ENCODE measurements at regions not wholly inside any gene's neighbourhood (a gene's known extent, or its start where the extent isn't known, plus 50 kb on each side); places are given as distances from the start of the nearest gene placed in this dataset.

- no peak for DNase-seq (ENCODE audit: low read depth, low spot score)
- H3K27ac ChIP-seq, result no peak overlapping the region
Measured at GRCh38 chr5:169458221-169458620, 125.4 kb upstream of the SPDL1 start.

GRCh38 chr5:169450464-169450863 is 133.1 kb upstream of the SPDL1 start:
- no peak for DNase-seq (ENCODE audit: low read depth, low spot score)
- no peak overlapping the region for H3K27ac ChIP-seq

- no peak overlapping the region for H3K27ac ChIP-seq
- no peak for DNase-seq (ENCODE audit: low read depth, low spot score)
Measured at GRCh38 chr5:169448826-169449225, 134.7 kb upstream of the SPDL1 start.

- no peak for DNase-seq (ENCODE audit: low read depth, low spot score)
- no peak overlapping the region for H3K27ac ChIP-seq
Measured at GRCh38 chr5:169445191-169445590, 138.4 kb upstream of the SPDL1 start.

GRCh38 chr5:169442913-169443784 is 140.4 kb upstream of the SPDL1 start:
- no peak for DNase-seq (ENCODE audit: low read depth, low spot score)
- H3K27ac ChIP-seq, result no peak overlapping the region

- H3K27ac ChIP-seq, result no peak overlapping the region
- DNase-seq (ENCODE audit: low read depth, low spot score), result no peak
Measured at GRCh38 chr5:169442403-169442874, 141.1 kb upstream of the SPDL1 start.

GRCh38 chr5:169440107-169440705 is 139.3 kb upstream of the SLIT3 start:
- H3K27ac ChIP-seq, result no peak overlapping the region
- DNase-seq (ENCODE audit: low read depth, low spot score), result no peak

GRCh38 chr5:169439362-169439761 is 138.4 kb upstream of the SLIT3 start:
- no peak for DNase-seq (ENCODE audit: low read depth, low spot score)
- no peak overlapping the region for H3K27ac ChIP-seq

- no peak for DNase-seq (ENCODE audit: low read depth, low spot score)
- no peak overlapping the region for H3K27ac ChIP-seq
Measured at GRCh38 chr5:169435506-169436229, 134.7 kb upstream of the SLIT3 start.

- no peak for DNase-seq (ENCODE audit: low read depth, low spot score)
- no peak overlapping the region for H3K27ac ChIP-seq
Measured at GRCh38 chr5:169433221-169433651, 132.3 kb upstream of the SLIT3 start.

GRCh38 chr5:169431386-169431785 is 130.4 kb upstream of the SLIT3 start:
- no peak overlapping the region for H3K27ac ChIP-seq
- DNase-seq (ENCODE audit: low read depth, low spot score), result no peak

GRCh38 chr5:169430671-169431070 is 129.7 kb upstream of the SLIT3 start:
- no peak overlapping the region for H3K27ac ChIP-seq
- no peak for DNase-seq (ENCODE audit: low read depth, low spot score)

- H3K27ac ChIP-seq, result no peak overlapping the region
- DNase-seq (ENCODE audit: low read depth, low spot score), result no peak
Measured at GRCh38 chr5:169429044-169429443, 128.1 kb upstream of the SLIT3 start.

- no peak for DNase-seq (ENCODE audit: low read depth, low spot score)
- no peak overlapping the region for H3K27ac ChIP-seq
Measured at GRCh38 chr5:169426784-169427183, 125.8 kb upstream of the SLIT3 start.

GRCh38 chr5:169424670-169425378 is 123.9 kb upstream of the SLIT3 start:
- no peak for DNase-seq (ENCODE audit: low read depth, low spot score)
- H3K27ac ChIP-seq, result no peak overlapping the region

- peak overlapping the region; percentile 21 for H3K27ac ChIP-seq
- no peak for DNase-seq (ENCODE audit: low read depth, low spot score)
Measured at GRCh38 chr5:169424279-169424655, 123.3 kb upstream of the SLIT3 start.

GRCh38 chr5:169423580-169424278 is 122.8 kb upstream of the SLIT3 start:
- DNase-seq (ENCODE audit: low read depth, low spot score), result peak; percentile 72
- peak overlapping the region; percentile 21 for H3K27ac ChIP-seq

GRCh38 chr5:169422087-169422486 is 121.1 kb upstream of the SLIT3 start:
- no peak for DNase-seq (ENCODE audit: low read depth, low spot score)
- no peak overlapping the region for H3K27ac ChIP-seq

- DNase-seq (ENCODE audit: low read depth, low spot score), result no peak
- H3K27ac ChIP-seq, result no peak overlapping the region
Measured at GRCh38 chr5:169421677-169422076, 120.7 kb upstream of the SLIT3 start.

GRCh38 chr5:169417676-169418075 is 116.7 kb upstream of the SLIT3 start:
- DNase-seq (ENCODE audit: low read depth, low spot score), result no peak
- no peak overlapping the region for H3K27ac ChIP-seq
